K562 (cell line): ENCODE measurements at regions not wholly inside any gene's neighbourhood (a gene's known extent, or its start where the extent isn't known, plus 50 kb on each side); places are given as distances from the start of the nearest gene placed in this dataset.

Experiments used
- ATAC-seq: fragments of 200-7000 bp; cut with Tn5 transposase; 3 replicates; pipeline ENCODE4 v1.9.1; 2020; ENCODE audit warnings: moderate library complexity
- BruUV-seq: library from RNA; stranded (reverse); fragments of 400-500 nt; replicated peaks from 2 replicates; lab custom pipeline; 2021; lab: Mats Ljungman, UMichigan
- CTCF ChIA-PET: fragments of 300-600 bp; formaldehyde crosslinking; extraction: SDS; loops from one replicate; lab custom pipeline; 2021; ENCODE audit warnings: low intra/inter-chr PET ratio; lab: Yijun Ruan, JAX
- POLR2A ChIA-PET: fragments of 300-600, 350-650 bp; sonication (Branson Sonifier 250); formaldehyde crosslinking; extraction: SDS; loops from one replicate; lab custom pipeline; 2021; ENCODE audit warnings: antibody characterized with exemption, inconsistent platforms; lab: Yijun Ruan, JAX
- DNase-seq, 4 experiments: peaks; one replicate each; pipeline versions ENCODE4 v3.0.0 to v3.0.0-alpha.2; 2011 to 2018; ENCODE audit warnings: low spot score in 3 of 4, mixed read lengths in 3 of 4; ENCODE audit errors: extremely low read depth in 1 of 4
- FAIRE-seq: peaks from 2 replicates; lab custom pipeline; 2011; peaks lifted over from hg19 to GRCh38; lab: Jason Lieb, UNC
- H2AFZ ChIP-seq: 2 replicates; pipeline ENCODE4 v1.6.0; 2011; ENCODE audit warnings: low read depth, low read length, control low read depth, inconsistent platforms
- H3K27ac ChIP-seq: fragments of 200-600 bp; 3 replicates; pipeline ENCODE4 v1.8.0; 2011; ENCODE audit warnings: low read depth, mild to moderate bottlenecking, control low read depth, inconsistent platforms, low read length, moderate library complexity, mixed read lengths; ENCODE audit errors: extremely low read depth
- H3K27me3 ChIP-seq, 2 experiments: fragments of 300-600 bp in 1 of 2; 2 replicates in 1 of 2; 3 replicates in 1 of 2; pipeline versions ENCODE4 v1.6.0 to v1.8.0; 2011; ENCODE audit warnings: inconsistent platforms in 2 of 2, low read length in 2 of 2, mild to moderate bottlenecking in 1 of 2, mixed read lengths in 1 of 2, moderate library complexity in 1 of 2; ENCODE audit not compliant: control insufficient read depth in 2 of 2, insufficient read depth in 2 of 2
- H3K36me3 ChIP-seq: fragments of 300-600 bp; 3 replicates; pipeline ENCODE4 v1.8.0; 2011; ENCODE audit warnings: mild to moderate bottlenecking, low read length, inconsistent platforms; ENCODE audit not compliant: control insufficient read depth, insufficient read depth
- H3K4me1 ChIP-seq, 2 experiments: fragments of 200-600 bp in 1 of 2; replicated peaks in 1 of 2; 2 replicates in 1 of 2; 3 replicates in 1 of 2; pipeline versions ENCODE4 v1.5.1 to v1.8.0; 2011; ENCODE audit warnings: inconsistent platforms in 2 of 2, low read length in 2 of 2, mild to moderate bottlenecking in 1 of 2, mixed read lengths in 1 of 2, moderate library complexity in 1 of 2; ENCODE audit not compliant: control insufficient read depth in 2 of 2, insufficient read depth in 2 of 2
- H3K4me2 ChIP-seq: 2 replicates; pipeline ENCODE4 v1.6.1; 2011; ENCODE audit warnings: low read length, control low read depth, inconsistent platforms, mixed read lengths; ENCODE audit not compliant: insufficient read depth
- H3K4me3 ChIP-seq: fragments of 200-600 bp; sonication (generic), shearing (Covaris generic); 2 replicates; pipeline ENCODE4 v1.5.1; 2016; ENCODE audit warnings: control low read depth, inconsistent platforms
- H3K79me2 ChIP-seq: fragments of 200-600 bp; 3 replicates; pipeline ENCODE4 v1.8.0; 2011; ENCODE audit warnings: low read length, inconsistent platforms; ENCODE audit not compliant: control insufficient read depth, insufficient read depth
- H3K9ac ChIP-seq, 2 experiments: 2 replicates each; pipeline versions ENCODE4 v1.6.0 to v1.6.1; 2011; ENCODE audit warnings: low read depth in 2 of 2, low read length in 2 of 2, control low read depth in 1 of 2, inconsistent platforms in 1 of 2, mild to moderate bottlenecking in 1 of 2, mixed read lengths in 1 of 2; ENCODE audit not compliant: insufficient read depth in 1 of 2
- H3K9me1 ChIP-seq: one replicate; pipeline ENCODE4 v1.6.0; 2011; ENCODE audit warnings: inconsistent platforms, mild to moderate bottlenecking, low read length, moderate library complexity; ENCODE audit not compliant: control insufficient read depth, insufficient read depth
- H3K9me3 ChIP-seq: replicated peaks from 2 replicates; pipeline ENCODE4 v1.5.1; 2011; ENCODE audit warnings: low read depth, low read length, inconsistent platforms; ENCODE audit not compliant: control insufficient read depth, insufficient read depth
- H4K20me1 ChIP-seq: replicated peaks from 2 replicates; pipeline ENCODE4 v1.6.1; 2011; ENCODE audit warnings: low read length, inconsistent platforms, mixed read lengths; ENCODE audit not compliant: control insufficient read depth, insufficient read depth
- BHLHE40 ChIP-seq: IDR thresholded peaks from 2 replicates; pipeline ENCODE4 v1.6.1; 2011; ENCODE audit warnings: low read length, improper control_type of control experiment
- CAMTA2 ChIP-seq: fragments of 250-450 bp; sonication (Bioruptor Pico); conservative IDR thresholded peaks from 2 replicates; pipeline ENCODE4 v1.5.1; 2022
- DEAF1 ChIP-seq: fragments of 450-650 bp; formaldehyde crosslinking; IDR thresholded peaks from 2 replicates; pipeline ENCODE4 v1.4.0; 2020; ENCODE audit warnings: mild to moderate bottlenecking, moderate library complexity
- MTA1 ChIP-seq: fragments of 450-650 bp; IDR thresholded peaks from 2 replicates; pipeline ENCODE4 v1.6.1; 2017; ENCODE audit warnings: borderline replicate concordance
- POLR2H ChIP-seq: IDR thresholded peaks from 2 replicates; pipeline ENCODE4 v1.6.1; 2016; ENCODE audit warnings: missing genetic modification characterization, low read depth, mild to moderate bottlenecking, control low read depth, missing compliant biosample characterization, moderate library complexity
- ZNF512 ChIP-seq: IDR thresholded peaks from 2 replicates; pipeline ENCODE4 v1.6.1; 2016; ENCODE audit warnings: missing genetic modification characterization, missing compliant biosample characterization
- WGBS: fragments of 100-300 bp; shearing (Covaris generic); methylation state at CpG from one replicate; pipeline ENCODE4 v1.1.6; 2016; ENCODE audit warnings: low coverage, mixed read lengths; ENCODE audit not compliant: insufficient coverage; ENCODE audit errors: missing lambda C conversion rate; 5-methylcytosine and 5-hydroxymethylcytosine counted together
- in situ Hi-C: fragments of 300-500 bp; cut with MboI; formaldehyde crosslinking; loops from 4 replicates; pipeline ENCODE4 v1.15.0; 2018; ENCODE audit warnings: inconsistent platforms, mixed read lengths
- intact Hi-C: fragments of 100-400 bp; cut with micrococcal nuclease; formaldehyde crosslinking; loops from 2 replicates; pipeline ENCODE4 v1.14.2; 2022
- TF ChIP-seq, protein P1 (sequence below), 3 experiments: IDR thresholded peaks in 2 of 3; conservative IDR thresholded peaks in 1 of 3; 2 replicates each; pipeline ENCODE4 v1.5.1; 2011 to 2012; ENCODE audit warnings: low read length in 3 of 3, mild to moderate bottlenecking in 3 of 3, control low read depth in 2 of 3, improper control_type of control experiment in 1 of 3, inconsistent platforms in 1 of 3, low read depth in 1 of 3, mixed read lengths in 1 of 3, moderate library complexity in 1 of 3; ENCODE audit not compliant: insufficient read depth in 2 of 3
- TF ChIP-seq, protein P2 (sequence below): fragments of 450-650 bp; formaldehyde crosslinking; IDR thresholded peaks from 2 replicates; pipeline ENCODE4 v1.4.0; 2022; ENCODE audit warnings: missing genetic modification characterization

DNA sequence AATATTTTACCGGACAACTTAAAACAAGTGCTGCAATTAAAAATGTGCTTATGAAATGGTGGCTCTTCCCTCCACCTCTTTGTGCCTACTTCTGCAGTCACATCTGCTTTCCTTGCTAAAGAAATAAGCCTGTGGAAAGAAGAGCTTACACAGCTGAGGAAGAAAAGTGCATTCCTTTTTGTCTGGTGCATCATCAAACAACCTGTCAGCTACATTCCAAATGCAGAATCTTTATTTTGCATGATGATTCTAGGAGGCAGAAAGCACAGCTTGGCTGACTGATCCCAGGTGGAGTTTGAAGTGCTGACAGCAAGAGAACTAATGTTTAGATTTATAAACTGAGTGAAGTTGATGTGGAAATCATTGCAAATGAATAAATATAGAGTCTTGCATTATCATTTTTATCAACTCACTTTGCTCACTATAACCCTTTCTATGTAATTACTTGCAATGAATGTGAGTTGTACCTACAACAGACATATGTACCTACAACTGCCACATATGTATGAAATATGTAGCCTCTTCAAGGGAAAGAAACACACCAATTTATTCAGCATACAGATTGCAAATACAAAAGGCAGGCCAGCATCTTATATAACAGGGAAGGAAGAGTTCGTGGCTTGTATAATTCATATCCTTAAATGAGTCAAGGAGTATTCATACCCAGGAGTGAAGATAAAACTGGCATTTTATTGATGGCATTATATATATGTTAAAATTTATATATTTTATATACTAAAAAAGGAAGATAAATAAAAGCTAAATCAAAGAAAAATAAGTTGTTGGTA, 223.4 kb upstream of the MCHR2 start:
- no peak overlapping the region for H3K4me3 ChIP-seq
- no peak for ATAC-seq
- POLR2A ChIA-PET: no interaction called here
- H3K9ac ChIP-seq: no peak overlapping the region
- no peak for FAIRE-seq
- no TSS peak for BruUV-seq
- no peak overlapping the region for H2AFZ ChIP-seq
- H3K4me2 ChIP-seq: no peak overlapping the region
- no peaks in the 10 kb centered on the region for H3K4me1 ChIP-seq
- CTCF ChIA-PET: no interaction called here
- 7% methylated on average over 2 of the region's 2 CpGs for WGBS
- no peaks in the 10 kb centered on the region for H3K79me2 ChIP-seq
- TF ChIP-seq CAMTA2 (CRISPR knock-in tag) (no peak), DEAF1 (CRISPR knock-in tag) (no peak)
- H4K20me1 ChIP-seq: no peaks in the 10 kb centered on the region
- in situ Hi-C loops (no loop called here), intact Hi-C loops (no loop called here)
- H3K36me3 ChIP-seq: no peaks in the 10 kb centered on the region
- H3K27ac ChIP-seq: no peak overlapping the region
- DNase-seq: no peak
- H3K9me3 ChIP-seq: no peaks in the 10 kb centered on the region
- H3K27me3 ChIP-seq: no peaks in the 10 kb centered on the region; a peak in 1 of 5 replicates
- no peaks in the 10 kb centered on the region for H3K9me1 ChIP-seq

- ATAC-seq (no peak), FAIRE-seq (no peak), DNase-seq (no peak)
- ChIA-PET CTCF (no interaction called here), POLR2A (interaction anchor here (1.3 kb wide), 1 partner anchor 9 kb away, joined by 3 read pairs; no protein-coding TSS in a partner anchor)
- BruUV-seq: no TSS peak
- H4K20me1 ChIP-seq: no peaks in the 10 kb centered on the region
- H3K4me3 ChIP-seq: no peak overlapping the region
- no peaks in the 10 kb centered on the region for H3K9me1 ChIP-seq
- H3K4me1 ChIP-seq: no peaks in the 10 kb centered on the region
- no peaks in the 10 kb centered on the region for H3K79me2 ChIP-seq
- no peaks in the 10 kb centered on the region for H3K9me3 ChIP-seq
- H3K27ac ChIP-seq: no peak overlapping the region
- H3K36me3 ChIP-seq: no peaks in the 10 kb centered on the region
- no peak overlapping the region for H2AFZ ChIP-seq
- in situ Hi-C loops (no loop called here), intact Hi-C loops (no loop called here)
- no peak overlapping the region for H3K9ac ChIP-seq
- H3K27me3 ChIP-seq: no peaks in the 10 kb centered on the region; a peak in 1 of 5 replicates
- no peak overlapping the region for H3K4me2 ChIP-seq
- TF ChIP-seq ZNF512 (tag) (no peak), POLR2H (tag) (no peak), BHLHE40 (no peak), MTA1 (no peak)
- TF ChIP-seq, protein P1, sequence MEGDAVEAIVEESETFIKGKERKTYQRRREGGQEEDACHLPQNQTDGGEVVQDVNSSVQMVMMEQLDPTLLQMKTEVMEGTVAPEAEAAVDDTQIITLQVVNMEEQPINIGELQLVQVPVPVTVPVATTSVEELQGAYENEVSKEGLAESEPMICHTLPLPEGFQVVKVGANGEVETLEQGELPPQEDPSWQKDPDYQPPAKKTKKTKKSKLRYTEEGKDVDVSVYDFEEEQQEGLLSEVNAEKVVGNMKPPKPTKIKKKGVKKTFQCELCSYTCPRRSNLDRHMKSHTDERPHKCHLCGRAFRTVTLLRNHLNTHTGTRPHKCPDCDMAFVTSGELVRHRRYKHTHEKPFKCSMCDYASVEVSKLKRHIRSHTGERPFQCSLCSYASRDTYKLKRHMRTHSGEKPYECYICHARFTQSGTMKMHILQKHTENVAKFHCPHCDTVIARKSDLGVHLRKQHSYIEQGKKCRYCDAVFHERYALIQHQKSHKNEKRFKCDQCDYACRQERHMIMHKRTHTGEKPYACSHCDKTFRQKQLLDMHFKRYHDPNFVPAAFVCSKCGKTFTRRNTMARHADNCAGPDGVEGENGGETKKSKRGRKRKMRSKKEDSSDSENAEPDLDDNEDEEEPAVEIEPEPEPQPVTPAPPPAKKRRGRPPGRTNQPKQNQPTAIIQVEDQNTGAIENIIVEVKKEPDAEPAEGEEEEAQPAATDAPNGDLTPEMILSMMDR (IDR thresholded peaks at IDR 0.05 in 2 of 3, conservative IDR thresholded peaks at IDR 0.05 in 1 of 3; ENCODE audit: insufficient read depth in 2 of 3, low read depth in 1 of 3, low read length in 3 of 3): no peak
- TF ChIP-seq, protein P2, sequence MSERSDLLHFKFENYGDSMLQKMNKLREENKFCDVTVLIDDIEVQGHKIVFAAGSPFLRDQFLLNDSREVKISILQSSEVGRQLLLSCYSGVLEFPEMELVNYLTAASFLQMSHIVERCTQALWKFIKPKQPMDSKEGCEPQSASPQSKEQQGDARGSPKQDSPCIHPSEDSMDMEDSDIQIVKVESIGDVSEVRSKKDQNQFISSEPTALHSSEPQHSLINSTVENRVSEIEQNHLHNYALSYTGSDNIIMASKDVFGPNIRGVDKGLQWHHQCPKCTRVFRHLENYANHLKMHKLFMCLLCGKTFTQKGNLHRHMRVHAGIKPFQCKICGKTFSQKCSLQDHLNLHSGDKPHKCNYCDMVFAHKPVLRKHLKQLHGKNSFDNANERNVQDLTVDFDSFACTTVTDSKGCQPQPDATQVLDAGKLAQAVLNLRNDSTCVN (CRISPR knock-in tag): no peak
Measured at GRCh38 chr6:100216760-100217159, 222.7 kb upstream of the MCHR2 start.
